ENCODE measurements at regions not wholly inside any gene's neighbourhood (a gene's known extent, or its start where the extent isn't known, plus 50 kb on each side); places are given as distances from the start of the nearest gene placed in this dataset.
"Not testable (repeated sequence)": the region's sequence is repeated elsewhere in the genome, so short reads cannot be mapped to it uniquely, and the experiment has no call there.

DNA sequence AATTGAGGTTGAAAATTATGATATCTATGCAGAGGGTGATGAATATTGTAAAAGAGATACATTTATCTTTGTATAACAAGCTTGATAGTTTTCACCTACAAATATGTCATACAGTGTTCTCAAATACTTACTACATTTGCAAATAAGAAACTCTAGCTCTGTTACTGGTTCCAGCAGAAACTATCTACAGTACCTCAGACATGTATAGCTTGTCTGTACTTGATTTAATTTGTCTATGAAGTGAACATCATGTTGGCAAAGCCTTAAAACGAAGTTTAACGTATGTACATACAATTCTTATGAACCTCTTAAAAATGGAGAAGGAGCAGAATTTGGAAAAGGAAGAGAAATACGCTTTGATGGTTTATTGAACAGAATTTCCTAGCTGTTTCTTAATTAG is 201.4 kb upstream of the MARCKS start:
- DNase-seq = no peak

DNA sequence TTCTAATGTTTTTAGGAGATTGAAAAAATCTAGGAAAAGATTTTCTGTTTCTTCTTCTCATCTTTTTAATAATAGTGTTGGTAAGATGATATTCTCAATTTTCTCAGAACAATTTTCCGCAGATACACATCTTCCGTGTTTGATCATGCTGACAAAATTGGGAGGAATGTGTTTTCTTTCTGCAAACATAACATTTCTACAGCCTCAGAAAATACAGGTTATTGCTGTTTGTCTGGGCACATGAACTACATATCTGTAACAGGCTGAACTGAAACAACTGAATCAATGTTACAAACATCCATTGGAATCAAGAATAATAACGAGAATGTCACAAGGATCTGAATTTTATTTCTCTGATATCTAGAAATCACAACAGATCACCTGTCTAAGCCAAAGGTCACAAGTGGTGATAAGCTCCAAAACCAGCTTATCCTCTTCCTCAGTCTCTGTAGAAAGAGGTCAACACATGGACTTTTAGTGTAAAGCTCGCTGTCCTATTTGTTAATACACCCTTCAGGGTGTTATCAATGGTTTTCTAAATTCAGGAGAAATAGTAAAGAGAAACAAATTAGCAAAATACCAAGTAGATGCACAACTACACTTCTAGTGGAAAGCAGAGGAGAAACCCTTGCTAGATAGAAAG is 197.3 kb upstream of the MARCKS start:
- no peak for DNase-seq

DNA sequence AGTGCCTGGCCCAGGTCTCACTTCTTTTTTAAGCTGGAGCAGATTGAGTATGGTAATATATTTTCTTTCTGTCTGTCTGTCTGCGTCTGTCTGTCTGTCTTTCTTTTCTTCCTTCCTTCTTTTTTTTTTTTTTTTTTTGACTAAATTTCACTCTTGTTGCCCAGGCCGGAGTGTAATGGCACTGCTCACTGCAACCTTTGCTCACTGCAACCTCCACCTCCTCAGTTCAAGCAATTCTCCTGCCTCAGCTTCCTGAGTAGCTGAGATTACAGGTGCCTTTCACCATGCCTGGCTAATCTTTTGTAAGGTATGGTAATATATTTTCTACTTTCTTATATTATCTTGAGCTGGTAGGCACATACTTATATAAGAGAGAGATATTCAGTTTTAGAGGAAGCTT is 196.3 kb upstream of the MARCKS start:
- DNase-seq = no peak

GRCh38 chr6:113662093-113662665 is 195.0 kb upstream of the MARCKS start:
- DNase-seq = no peak

- DNase-seq = no peak
Measured at GRCh38 chr6:113662688-113663333, 194.3 kb upstream of the MARCKS start.

DNA sequence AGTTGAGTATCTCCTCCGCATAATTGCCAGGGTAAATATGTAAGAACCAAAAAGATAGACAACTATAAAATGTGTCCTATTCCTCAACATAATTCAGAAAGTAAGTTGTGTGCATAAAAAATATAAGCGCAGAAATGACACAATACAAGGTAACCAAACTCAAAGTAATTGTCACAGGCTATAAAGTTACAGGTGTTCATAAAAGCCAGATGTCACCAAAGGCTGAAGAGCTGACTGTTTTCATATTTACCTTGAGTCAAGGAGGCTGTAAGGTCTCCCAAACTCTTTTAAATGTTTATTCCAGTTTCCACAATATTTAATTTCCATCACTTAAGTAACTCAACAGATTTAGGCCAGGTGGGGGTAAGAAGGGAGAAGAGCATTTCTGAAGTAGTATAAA is 192.2 kb upstream of the MARCKS start:
- no peak for DNase-seq

GRCh38 chr6:113668641-113669408 is 188.3 kb upstream of the MARCKS start:
- no peak for DNase-seq

GRCh38 chr6:113669606-113670005 is 187.5 kb upstream of the MARCKS start:
- no peak for DNase-seq

GRCh38 chr6:113671421-113671820 is 185.7 kb upstream of the MARCKS start:
- no peak for DNase-seq

DNA sequence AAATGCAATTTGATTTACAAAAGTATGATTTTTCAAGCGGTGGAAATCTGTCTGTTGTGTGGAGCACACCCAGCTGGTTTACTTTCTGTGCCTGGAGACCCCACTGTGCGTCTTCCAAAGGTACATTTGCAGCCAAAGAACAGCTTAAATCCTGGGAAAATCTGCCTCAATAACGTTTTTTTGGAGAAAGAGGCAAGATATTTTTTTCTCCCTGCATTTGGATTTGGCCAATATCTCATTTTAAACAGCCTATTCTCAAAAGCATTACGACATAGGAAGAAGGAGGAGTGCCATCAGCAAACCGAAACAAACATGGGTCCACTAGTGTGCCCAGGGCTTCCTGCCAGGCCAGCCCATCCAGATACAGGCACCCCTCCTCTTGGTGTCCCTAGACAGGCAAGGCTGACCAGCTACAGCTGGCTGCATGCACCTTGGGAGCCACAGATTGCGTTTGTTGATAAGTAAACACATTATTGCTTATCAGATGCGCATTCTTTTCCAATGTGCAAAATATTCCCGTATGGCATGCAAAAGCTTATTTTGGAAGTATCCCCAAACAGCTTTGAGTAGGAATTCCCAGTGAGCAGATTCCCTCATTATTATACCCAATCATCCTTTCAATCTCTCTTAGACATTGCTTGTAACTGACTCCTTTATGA is 184.5 kb upstream of the MARCKS start:
- no peak for DNase-seq

DNA sequence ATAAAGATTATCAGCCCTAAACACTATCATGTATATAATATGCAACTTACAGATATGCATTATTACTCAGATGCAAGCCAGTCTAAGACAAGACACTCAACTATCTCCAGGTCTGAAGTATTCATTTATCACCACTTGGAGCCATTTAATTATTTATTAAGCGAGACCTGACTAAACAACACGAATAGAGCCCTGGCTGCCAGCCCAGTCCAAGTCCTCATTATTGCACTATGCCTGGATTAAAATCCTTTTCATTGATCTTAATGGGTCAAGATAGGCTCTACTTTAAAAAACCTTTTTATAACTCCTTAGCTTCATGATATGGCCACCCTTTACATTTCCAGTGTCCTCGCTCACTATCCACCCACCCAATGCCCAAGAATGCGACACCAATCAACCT is 183.1 kb upstream of the MARCKS start:
- peak; percentile 77 for DNase-seq

- DNase-seq = no peak
Measured at GRCh38 chr6:113676057-113676456, 181.1 kb upstream of the MARCKS start.

- no peak for DNase-seq
Measured at GRCh38 chr6:113676968-113677367, 180.2 kb upstream of the MARCKS start.

DNA sequence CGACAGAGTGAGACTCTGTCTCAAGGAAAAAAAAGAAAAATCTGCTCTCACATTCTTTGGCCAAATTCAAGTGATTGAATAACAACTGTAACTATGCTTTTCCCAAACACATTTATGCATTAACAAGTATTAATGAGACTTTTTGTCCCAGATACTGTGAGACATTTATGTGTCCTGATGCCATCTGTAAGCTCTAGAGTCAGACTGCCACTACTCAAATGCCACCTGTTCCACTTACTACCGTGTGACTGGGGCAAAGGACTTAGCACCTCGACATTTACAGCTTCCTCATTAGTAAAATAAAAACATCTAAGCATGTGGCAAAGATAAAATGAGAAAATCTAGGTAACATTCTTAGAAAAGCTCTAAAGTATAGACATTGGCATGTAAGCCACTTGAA is 178.1 kb upstream of the MARCKS start:
- DNase-seq = no peak

GRCh38 chr6:113680301-113680700 is 176.8 kb upstream of the MARCKS start:
- no peak for DNase-seq

GRCh38 chr6:113683968-113684367 is 173.2 kb upstream of the MARCKS start:
- no peak for DNase-seq

GRCh38 chr6:113684382-113684901 is 172.7 kb upstream of the MARCKS start:
- no peak for DNase-seq

DNA sequence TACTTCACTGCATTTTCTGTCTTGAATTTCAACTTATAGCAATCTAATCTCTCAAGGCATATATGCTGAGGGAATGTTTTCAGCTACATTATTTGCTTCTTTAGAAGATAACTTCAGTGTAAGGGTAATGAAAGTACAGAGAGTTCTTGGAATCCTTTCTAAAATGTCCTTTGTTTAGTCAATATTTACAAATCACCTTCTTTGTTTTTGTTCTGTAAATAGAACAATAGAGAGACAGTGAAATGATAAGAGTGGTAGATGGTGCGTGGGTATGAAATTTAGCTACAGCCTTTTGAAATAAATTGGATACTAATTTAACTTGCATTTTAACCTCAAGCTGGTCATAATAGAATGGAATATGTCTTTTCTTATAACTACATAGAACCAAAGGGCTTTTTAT is 171.1 kb upstream of the MARCKS start:
- DNase-seq = no peak

DNA sequence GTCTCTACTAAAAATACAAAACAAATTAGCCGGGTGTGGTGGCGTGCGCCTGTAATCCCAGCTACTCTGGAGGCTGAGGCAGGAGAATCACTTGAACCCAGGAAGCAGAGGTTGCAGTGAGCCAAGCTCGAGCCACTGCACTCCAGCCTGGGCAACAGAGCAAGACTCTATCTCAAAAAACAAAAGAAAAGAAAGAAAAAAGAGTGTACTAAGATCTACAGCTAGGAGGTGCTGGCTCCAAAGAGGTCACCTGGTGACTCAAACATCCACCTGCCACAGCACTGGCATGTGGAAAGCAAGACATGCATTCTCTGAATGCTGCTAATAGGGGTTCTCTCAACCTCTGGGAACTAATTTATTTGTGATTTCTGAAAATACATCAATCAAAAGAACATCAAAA is 167.5 kb upstream of the MARCKS start:
- DNase-seq = not testable (repeated sequence)

GRCh38 chr6:113690281-113691259 is 166.6 kb upstream of the MARCKS start:
- DNase-seq = no peak

- no peak for DNase-seq
Measured at GRCh38 chr6:113691260-113691656, 165.9 kb upstream of the MARCKS start.

GRCh38 chr6:113693851-113694250 is 163.3 kb upstream of the MARCKS start:
- no peak for DNase-seq
